ENCODE measurements at regions not wholly inside any gene's neighbourhood (a gene's known extent, or its start where the extent isn't known, plus 50 kb on each side); places are given as distances from the start of the nearest gene placed in this dataset.

GRCh38 chr14:84282618-84283017 is 1247.3 kb upstream of the FLRT2 start:
- no peak overlapping the region for H2AFZ ChIP-seq (ENCODE audit: insufficient read depth, low read depth, low read length, poor library complexity, severe bottlenecking)
- H4K20me1 ChIP-seq (ENCODE audit: insufficient read depth, low read length): no peaks in the 10 kb centered on the region
- H3K36me3 ChIP-seq (replicated peaks in 1 of 2; ENCODE audit: control insufficient read depth in 1 of 2, insufficient read depth in 2 of 2, low read length in 2 of 2): no peaks in the 10 kb centered on the region
- Mint-ChIP-seq H3K27ac (no peak overlapping the region), H3K4me1 (no peaks in the 10 kb centered on the region), H3K9me3 (peaks cover 0 to 4% (median 0%) of the 10 kb centered on the region in 7 donors), H3K4me3 (no peak overlapping the region), H3K27me3 (ENCODE audit: low read depth in 3 of 3) (no peaks in the 10 kb centered on the region), H3K36me3 (no peaks in the 10 kb centered on the region)
- H3K4me2 ChIP-seq (replicated peaks; ENCODE audit: extremely low read depth, low read length, poor library complexity, severe bottlenecking): no peak overlapping the region
- peaks cover 0 to 3% of the 10 kb centered on the region in 2 donors for H3K9me3 ChIP-seq (replicated peaks in 1 of 2; ENCODE audit: control insufficient read depth in 1 of 2, insufficient read depth in 1 of 2, low read length in 2 of 2)
- no CpG with 5 or more reads among the region's 2 CpGs for WGBS (ENCODE audit: insufficient coverage)
- H3K79me2 ChIP-seq (ENCODE audit: insufficient read depth, low read length): no peaks in the 10 kb centered on the region
- no peaks in the 10 kb centered on the region for H3K27me3 ChIP-seq (ENCODE audit: control insufficient read depth in 2 of 2, insufficient read depth in 2 of 2, low read length in 2 of 2)
- no peaks in the 10 kb centered on the region for H3K4me1 ChIP-seq (ENCODE audit: control insufficient read depth in 1 of 2, insufficient read depth in 2 of 2, low read length in 2 of 2)
- no peak for DNase-seq
- intact Hi-C loops (cut with micrococcal nuclease): no loop called here
- H3K27ac ChIP-seq (ENCODE audit: low read depth in 1 of 2, low read length in 2 of 2): no peak overlapping the region
- H3K4me3 ChIP-seq (replicated peaks in 1 of 3; ENCODE audit: low read depth in 2 of 3, low read length in 3 of 3): no peak overlapping the region
- TF ChIP-seq CTCF (IDR thresholded peaks at IDR 0.05): no peak
- no peak overlapping the region for H3K9ac ChIP-seq (ENCODE audit: insufficient read depth, low read length, poor library complexity, severe bottlenecking)

- Histone ChIP-seq H3K4me2 (replicated peaks; ENCODE audit: extremely low read depth, low read length, poor library complexity, severe bottlenecking) (no peak overlapping the region), H3K36me3 (replicated peaks in 1 of 2; ENCODE audit: control insufficient read depth in 1 of 2, insufficient read depth in 2 of 2, low read length in 2 of 2) (no peaks in the 10 kb centered on the region), H3K4me3 (replicated peaks in 1 of 3; ENCODE audit: low read depth in 2 of 3, low read length in 3 of 3) (no peak overlapping the region), H3K9ac (ENCODE audit: insufficient read depth, low read length, poor library complexity, severe bottlenecking) (no peak overlapping the region), H3K27ac (ENCODE audit: low read depth in 1 of 2, low read length in 2 of 2) (no peak overlapping the region), H3K79me2 (ENCODE audit: insufficient read depth, low read length) (no peaks in the 10 kb centered on the region), H3K9me3 (replicated peaks in 1 of 2; ENCODE audit: control insufficient read depth in 1 of 2, insufficient read depth in 1 of 2, low read length in 2 of 2) (peaks cover 0 to 5% of the 10 kb centered on the region in 2 donors), H3K27me3 (ENCODE audit: control insufficient read depth in 2 of 2, insufficient read depth in 2 of 2, low read length in 2 of 2) (no peaks in the 10 kb centered on the region), H3K4me1 (ENCODE audit: control insufficient read depth in 1 of 2, insufficient read depth in 2 of 2, low read length in 2 of 2) (no peaks in the 10 kb centered on the region), H4K20me1 (ENCODE audit: insufficient read depth, low read length) (no peaks in the 10 kb centered on the region), H2AFZ (ENCODE audit: insufficient read depth, low read depth, low read length, poor library complexity, severe bottlenecking) (no peak overlapping the region)
- intact Hi-C loops (cut with micrococcal nuclease): no loop called here
- no peak for TF ChIP-seq CTCF (IDR thresholded peaks at IDR 0.05)
- H3K36me3 Mint-ChIP-seq: no peaks in the 10 kb centered on the region
- WGBS (ENCODE audit: insufficient coverage): no CpG with 5 or more reads among the region's 2 CpGs
- H3K4me1 Mint-ChIP-seq: no peaks in the 10 kb centered on the region
- peaks cover 0 to 7% (median 5%) of the 10 kb centered on the region in 7 donors for H3K9me3 Mint-ChIP-seq
- peaks cover 0 to 2% (median 0%) of the 10 kb centered on the region in 3 donors for H3K27me3 Mint-ChIP-seq (ENCODE audit: low read depth in 3 of 3)
- H3K27ac Mint-ChIP-seq: no peak overlapping the region
- H3K4me3 Mint-ChIP-seq: no peak overlapping the region
- no peak for DNase-seq
These were observed 1241.2 kb upstream of the FLRT2 start for GRCh38 chr14:84288781-84289180.

Data from CD14-positive monocyte (primary cell).